ENCODE measurements at regions not wholly inside any gene's neighbourhood (a gene's known extent, or its start where the extent isn't known, plus 50 kb on each side); places are given as distances from the start of the nearest gene placed in this dataset.

DNA sequence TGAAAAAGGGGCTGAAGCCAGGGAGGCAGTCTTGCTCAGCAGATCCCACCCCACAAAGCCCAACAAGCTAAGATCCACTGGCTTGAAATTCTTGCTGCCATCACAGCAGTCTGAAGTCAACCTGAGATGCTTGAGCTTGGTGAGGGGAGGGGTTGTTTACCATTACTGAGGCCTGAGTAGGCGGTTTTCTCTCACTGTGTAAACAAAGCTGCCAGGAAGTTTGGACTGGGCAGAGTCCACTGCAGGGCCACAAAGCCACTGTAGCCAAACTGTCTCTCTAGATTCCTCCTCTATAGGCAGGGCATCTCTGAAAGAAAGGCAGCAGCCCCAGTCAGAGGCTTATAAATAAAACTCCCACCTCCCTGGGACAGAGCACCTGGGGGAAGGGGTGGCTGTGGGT is 746.1 kb upstream of the LRRC4C start:
- no peak for DNase-seq

DNA sequence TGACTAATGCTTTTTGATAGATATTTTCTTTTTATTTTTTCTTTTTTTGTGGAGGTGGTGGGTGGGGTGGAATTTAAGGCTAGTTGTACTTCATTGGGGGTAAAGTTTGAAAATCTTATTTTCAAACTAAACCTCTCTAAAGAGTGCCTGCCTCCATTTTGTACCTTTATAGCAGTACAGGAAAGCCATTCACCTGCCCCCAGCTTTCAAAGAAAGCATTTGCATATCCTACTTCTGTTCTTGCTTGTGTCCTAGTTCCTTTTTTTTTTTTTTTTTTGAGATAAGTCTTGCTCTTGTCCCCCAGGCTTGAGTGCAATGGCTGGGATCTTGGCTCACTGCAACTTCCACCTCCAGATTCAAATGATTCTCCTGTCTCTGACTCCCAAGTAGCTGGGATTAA is 766.2 kb upstream of the LRRC4C start:
- no peak for DNase-seq

DNA sequence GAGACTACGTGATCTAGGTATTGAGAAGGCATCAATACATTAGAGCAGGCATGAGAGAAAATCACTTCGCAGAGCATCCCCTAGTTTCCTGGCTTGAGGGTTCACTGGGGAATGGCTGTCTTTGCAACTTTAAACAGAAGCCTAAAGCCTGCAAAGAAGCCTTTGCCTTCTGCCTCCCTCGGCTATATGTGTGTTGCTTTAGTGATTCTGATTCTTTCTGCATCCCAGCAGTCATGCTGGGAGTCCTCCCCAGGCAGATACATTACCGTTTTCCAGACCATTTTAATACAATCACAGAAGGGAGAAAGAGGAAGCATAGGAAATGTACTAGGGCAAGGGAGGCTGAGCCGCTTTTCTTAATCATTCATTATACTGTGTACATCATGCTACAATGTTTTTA is 773.2 kb upstream of the LRRC4C start:
- no peak for DNase-seq

DNA sequence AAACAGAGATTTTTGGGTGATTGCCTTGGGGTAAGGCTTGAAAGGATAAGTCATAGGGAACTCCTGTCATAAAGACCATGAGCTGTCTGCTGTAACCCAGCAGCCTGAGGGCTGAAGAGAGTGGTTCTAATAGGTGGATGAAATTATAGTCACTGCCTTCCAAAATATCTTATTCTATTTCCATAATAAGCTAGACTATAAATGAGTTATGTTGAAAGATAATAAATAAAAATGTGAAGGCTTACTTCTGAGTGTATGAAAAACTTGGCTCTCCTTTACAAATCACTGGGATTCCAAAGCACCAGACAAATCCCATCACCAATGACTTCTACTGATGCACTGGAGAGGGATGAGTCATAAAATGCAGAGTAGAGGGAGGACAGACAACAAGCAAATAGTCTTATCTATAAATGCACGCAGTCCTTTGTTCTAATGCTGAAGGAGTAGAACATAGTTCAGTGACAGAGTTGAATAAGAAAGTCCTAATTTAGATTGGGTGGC is 775.0 kb upstream of the LRRC4C start:
- DNase-seq: no peak

DNA sequence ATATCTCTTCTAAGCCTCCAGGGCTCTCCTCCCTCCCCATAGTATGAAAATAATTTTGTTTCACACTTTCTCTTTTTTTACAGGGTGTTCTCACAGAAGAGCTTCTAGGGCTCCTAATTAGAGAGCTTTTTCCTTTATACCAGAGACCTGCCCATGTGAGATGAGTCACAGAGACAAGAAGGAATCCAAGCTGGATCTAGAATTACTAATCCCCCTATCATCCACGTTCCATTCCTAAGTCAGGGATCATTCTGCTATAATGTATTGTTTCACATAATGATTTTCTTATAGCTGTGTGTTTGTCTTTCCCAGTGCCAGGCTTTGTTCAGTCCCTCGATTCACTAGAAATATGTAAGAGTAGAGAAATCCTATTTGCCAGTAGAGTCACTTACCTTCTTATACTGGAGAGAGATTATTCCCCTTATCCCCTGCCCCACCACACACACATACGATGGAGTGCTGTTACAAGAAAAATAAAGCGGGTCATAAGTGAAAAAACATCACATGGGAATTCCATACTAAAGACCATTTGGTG is 778.3 kb upstream of the LRRC4C start:
- DNase-seq: no peak

DNA sequence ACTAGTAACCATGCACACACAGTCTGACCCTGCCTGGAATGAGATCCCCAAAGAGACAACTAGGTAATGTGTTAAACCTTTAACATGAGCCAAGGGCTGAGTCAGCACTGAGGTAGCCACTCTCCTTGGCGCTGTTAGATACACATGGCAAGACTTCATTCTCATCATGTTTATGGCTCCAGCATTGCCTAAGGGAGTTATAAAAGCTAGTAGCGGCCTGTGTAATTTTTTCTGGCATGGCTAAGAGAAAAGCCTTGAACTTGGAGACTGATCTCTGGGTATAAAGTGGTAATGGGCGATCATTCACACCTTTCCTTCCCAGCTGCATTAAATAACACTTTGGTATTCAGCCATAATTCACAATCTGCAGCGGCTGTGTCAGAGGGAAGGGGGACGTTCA is 779.7 kb upstream of the LRRC4C start:
- DNase-seq: no peak

DNA sequence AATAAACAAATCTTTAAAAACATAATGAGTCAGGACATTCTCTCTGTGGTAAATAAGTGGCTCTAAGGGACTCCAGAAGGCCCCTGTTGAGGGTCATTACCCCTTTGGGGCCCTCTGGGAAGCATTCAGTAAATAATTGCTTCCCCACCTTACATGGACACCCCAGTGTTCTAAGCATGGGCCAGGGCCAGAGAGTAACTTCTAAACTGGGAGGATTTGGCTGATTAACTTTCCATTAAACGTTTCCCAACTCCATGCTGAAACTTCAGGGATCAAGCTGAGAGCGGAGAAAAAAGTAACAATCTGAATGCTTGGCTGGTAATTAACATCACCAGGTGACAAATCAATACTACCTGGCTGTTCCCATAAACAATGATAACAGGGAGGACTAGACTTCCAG is 783.9 kb upstream of the LRRC4C start:
- no peak for DNase-seq

DNA sequence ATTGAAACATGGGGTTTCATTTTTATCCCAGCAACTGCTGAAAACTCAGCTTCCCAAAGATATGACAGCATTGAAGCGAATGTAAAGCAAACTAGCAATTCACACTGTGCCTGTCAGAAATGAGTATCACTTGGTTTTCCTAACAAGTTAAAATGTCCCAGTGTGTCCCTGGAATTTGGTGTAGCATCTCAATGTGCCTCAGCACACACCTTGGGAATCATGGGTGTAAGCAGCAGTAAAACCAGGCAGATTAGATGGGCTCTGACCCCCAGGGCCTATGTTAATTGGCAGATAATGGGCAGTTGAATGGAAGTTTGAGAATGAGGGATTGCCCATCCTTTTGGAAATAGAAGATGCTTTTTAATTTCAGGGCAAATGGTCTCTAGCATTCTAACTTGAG is 784.9 kb upstream of the LRRC4C start:
- no peak for DNase-seq

DNA sequence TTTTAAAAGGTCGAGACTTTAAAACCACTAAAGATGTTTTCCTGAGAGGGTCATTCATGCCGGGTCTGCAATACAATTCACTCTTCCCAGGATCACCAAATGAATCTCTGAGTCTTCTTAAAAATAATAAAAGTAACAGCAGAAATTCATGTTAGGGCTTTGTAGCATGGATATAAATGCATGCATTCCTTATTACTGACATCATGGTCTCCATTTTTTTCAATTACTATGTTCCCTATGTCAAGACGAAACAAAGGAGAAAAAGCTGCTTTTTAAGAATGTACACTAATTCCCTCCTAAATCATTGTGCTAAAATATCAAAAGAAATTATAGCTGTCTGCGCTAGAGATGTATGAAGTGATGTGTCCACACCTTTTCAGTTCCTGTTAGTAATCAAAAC is 789.9 kb upstream of the LRRC4C start:
- no peak for DNase-seq

DNA sequence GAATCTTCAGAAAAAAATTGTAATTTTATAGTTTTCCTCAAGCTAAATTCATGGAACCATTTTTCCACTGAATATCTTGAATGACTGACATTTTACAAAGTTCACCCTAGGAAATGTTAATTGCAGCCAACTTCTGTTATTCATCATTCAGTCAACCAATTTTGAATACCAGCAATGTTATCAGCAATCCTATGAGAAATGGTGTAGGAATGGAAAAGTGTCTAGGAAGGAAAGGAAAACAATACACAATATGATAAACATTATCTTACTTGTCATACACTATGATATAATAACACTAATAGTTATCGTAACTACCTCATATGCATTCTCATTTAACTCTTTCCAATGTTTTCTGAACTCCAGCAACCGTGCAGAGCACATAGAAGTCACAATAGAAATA is 790.5 kb upstream of the LRRC4C start:
- DNase-seq: no peak

DNA sequence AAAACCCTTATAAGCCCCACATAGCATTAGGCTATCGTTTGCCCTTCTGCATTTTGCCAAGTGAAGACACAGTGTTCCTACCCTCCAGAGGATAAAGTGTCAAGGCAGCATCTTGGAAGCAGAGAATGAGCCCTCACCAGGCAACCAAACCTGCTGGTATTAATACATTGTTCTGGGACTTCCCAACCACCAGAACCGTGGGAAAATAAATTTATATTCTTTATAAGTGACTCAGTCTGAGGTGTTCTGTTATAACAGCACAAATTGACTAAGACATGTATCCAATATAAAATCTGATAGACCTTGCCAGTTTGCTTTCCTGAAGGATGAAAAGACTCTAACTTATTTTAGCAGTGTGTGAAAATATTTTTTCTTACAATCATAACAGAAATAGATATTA is 792.5 kb upstream of the LRRC4C start:
- DNase-seq: no peak

DNA sequence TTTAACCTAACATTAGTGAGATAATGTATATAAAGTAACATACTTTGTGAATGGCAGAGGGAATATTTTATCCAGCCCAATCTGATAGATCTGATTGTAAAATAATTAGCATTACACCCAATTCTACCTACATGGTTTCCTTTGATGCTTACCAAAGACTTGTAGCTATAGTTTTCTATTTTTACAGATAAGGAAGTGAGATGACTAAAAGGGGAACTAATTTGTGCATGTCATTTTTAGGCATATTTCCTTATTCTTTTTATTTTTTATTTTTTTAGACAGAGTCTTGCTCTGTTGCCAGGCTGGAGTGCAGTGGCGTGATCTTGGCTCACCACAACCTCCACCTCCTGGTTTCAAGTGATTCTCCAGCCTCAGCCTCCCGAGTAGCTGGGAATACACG is 793.7 kb upstream of the LRRC4C start:
- DNase-seq: no peak

DNA sequence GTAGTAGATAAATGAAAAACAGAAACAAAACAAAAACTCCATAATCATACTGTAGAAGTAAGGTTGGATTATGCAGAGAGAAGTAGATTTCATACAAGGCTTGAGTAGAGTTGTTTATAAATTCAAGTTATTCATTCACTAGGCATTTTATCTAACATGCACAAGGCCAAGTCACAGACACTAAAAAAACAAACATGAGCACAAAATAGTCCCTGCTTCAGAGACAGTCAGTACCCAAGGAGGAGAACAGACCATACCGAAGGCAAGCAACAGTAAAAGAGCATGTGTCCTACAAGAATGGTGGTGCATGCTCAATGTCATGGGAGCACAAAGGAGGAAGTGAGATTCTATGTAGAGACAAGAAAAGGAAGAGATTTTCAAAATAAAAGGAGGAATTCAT is 796.5 kb upstream of the LRRC4C start:
- DNase-seq: no peak

DNA sequence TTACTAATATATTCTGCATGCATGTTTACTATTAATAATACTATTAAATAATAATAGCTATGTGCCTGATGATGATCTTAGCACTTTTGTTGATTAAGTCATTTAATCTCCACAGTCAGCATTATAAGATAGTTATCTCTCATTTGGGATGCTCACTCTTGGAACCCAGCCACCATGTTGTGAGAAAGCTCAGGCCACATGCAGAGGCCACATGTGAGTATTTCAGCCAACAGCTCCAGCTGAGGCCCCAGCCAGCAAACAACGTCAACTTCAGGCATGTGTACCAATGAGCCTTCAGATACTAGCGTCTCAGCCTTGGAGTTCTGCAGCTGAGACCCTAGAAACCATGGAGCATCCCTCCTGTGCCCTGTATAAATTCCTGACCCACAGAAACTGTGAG is 798.1 kb upstream of the LRRC4C start:
- no peak for DNase-seq

DNA sequence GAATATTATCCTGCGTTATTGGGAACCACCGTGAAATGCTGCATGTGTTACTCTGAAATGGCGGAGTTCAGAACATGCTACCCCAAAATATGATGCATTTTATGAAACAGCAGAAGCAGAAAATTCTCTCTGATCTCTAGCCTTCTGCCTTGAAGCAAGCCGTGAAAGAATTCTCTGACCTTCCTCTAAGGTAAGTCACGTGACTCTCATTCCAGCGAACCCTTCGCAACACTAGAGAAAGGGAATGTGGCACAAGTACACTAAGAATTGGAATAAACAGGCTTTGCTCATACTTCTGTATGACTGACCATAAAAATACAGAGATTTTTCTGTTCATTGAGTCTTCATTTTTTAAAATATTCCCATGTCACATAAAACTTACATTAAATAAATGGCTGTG is 805.6 kb upstream of the LRRC4C start:
- no peak for DNase-seq

DNA sequence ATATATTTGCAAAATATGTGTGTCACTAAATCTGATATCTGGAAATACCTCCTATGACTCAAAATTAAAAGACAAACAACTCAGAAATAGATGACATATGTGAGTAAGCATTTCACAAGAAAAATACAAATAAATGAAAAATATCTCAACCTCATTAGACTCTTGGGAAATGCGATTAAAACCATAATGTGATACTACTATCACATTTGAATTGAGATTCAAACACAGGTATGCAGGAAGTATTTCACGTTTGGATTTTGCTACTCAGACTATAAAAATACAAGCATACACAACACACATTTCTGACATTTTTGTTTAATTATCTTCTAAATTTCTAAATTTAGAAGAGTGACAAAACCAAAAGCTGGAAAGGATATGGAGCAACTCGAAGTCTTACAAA is 811.9 kb upstream of the LRRC4C start:
- DNase-seq: no peak

DNA sequence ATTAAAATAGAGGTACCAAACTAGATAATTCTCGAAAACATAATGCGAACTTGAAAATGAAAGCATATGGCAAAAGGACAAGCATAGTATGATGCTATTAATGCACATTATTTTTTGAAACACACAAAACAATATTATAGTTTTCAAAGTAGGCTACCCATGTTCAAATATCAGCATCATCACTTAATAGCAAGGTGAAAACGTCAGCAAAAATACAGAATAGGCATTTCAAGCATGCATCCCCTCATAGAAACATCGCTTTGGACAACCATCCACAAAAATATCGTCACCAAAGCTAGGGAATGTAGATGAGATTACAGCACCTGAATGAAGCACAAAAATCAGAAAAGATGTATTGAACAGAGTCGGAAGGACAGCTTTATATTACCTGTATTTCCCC is 814.5 kb upstream of the LRRC4C start:
- no peak for DNase-seq

DNA sequence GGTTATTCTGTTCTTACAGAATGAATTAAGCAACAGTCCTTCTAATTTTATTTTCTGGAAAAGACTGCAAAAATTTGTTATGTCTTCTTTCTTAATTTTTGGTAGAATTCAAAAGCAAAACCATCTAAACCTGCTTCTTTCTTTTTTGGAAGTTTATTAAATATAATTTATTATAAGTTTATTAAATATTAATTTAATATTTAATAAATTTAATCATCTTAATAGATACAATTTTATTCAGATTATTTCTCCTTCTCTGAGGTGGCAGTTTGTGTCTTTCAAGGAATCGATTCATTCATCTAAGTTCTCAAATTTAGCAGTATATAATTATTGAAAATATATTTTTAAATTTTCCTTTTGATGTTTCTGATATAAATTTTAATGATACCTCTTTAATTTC is 837.5 kb upstream of the LRRC4C start:
- no peak for DNase-seq

DNA sequence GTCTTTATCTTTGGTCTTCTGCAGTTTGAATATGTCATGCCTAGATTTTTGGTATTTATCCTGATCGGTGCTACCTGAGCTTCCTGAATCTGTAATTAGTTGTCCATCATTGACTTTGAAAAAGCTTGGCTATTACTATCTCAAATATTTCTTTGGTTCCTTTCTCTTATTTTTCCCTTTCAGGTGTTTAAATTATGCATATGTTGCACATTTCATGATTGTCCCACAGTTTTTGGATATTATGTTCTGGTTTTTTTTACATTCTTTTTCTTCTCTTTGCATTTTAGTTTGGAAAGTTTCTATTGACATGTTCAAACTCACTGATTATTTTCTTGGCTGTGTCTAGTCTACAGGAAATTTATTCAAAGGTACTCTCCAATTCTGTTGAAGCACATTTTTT is 840.3 kb upstream of the LRRC4C start:
- DNase-seq: no peak

DNA sequence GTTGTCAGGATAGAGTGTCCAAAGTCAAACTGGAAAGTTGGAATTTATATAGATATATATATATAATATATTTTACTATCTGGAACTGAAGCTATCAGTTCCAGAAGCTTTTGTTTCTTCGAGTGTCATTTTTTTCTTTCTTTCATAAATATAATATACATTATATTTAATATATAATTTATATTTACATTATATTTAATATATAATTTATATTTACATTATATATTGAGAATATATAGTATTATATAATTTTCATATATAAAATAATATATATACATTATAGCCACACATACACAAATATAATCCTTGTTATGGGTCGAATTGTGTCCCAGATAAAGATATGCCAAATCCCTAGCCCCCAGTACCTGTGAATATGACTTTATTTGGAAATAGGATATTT is 842.3 kb upstream of the LRRC4C start:
- no peak for DNase-seq

DNA sequence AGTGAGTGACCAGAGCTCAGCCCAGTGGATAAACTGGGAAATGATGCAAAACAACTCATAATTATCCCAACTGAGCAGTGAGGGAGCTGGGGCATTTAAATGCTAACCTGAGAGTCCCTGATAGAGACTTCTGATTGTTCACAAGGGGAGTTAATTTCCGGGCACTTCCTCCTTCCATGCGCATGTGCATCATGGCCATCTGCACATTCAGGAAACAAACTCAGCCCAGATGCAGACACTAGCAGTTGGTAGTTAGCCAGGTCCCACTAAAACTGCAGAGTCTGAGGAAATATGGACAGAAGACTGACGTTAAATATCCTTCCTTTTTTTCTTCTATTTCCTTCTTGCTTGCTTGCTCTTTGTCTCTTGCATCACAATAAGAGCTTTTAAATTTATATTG is 852.1 kb upstream of the LRRC4C start:
- DNase-seq: no peak

DNA sequence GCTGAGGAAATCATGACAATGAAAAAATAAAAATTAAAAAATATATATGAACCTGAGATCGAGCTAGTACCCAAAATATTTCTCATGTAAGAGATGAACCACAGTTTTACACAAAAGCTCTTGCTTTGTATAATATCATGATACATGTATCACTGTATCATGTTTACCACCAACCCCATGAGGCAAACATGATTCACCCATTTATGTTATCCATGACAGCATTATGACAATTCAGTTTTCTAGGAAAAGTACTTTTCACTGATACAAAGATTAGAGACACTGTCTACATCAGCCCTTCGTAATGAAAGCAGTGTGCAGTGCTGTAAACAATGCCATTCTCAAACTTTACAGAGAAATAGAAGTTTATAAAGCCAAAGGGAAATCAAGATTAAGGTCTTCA is 852.5 kb upstream of the LRRC4C start:
- no peak for DNase-seq

DNA sequence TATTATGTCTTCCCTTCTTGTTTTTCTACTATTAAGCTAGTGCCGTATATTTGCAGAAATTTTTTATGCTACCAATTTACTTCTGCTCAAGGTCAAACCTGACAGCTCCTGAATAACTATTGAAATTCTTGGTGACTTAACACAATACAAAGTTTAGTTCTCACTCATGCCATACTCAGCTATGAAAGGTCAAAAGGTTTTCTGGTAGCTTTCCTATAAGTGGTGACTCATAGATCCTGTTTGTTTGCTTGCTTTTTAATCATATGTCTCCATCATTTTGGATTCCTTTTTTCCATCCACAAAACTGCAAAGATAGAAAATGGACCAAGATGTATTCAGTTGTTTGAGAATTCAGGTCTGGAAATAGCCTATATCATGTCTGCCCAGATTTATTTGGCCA is 855.8 kb upstream of the LRRC4C start:
- no peak for DNase-seq

DNA sequence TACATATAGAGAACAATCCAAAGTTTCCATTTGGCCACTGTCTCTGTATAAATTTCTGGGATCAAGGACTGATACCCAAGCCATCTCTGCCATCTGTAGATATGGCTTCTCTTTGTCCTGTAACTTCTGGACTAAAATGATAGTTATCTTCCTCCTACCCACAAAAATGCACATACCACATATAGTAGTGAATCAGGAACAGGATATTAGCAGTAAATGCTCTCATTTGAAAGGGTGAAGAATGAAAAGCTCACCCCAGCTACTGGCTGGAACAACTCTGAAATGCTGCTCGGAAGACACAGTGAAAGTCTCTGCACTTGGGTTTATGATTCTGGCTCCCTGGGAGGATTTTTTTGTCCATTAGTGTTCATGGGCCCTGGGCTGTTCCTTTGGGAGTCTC is 856.4 kb upstream of the LRRC4C start:
- DNase-seq: no peak

DNA sequence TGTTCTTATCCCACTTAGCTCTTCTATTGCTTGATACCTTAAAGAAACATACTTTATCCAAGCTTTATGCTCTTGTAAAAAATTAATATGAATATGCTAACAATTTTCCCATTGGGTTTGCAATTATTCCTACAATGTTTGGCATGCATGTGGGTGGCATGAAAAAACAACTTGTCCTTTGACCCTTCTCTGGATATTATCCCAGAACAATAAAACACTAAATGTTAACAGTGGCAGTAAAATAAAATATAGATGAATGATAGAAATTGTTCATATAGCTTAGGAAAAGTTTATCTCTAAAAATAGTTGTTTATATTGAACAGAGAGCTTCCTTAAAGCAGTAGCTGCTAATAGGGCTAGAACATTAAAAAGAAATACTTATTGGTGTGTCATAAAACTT is 860.5 kb upstream of the LRRC4C start:
- DNase-seq: no peak

DNA sequence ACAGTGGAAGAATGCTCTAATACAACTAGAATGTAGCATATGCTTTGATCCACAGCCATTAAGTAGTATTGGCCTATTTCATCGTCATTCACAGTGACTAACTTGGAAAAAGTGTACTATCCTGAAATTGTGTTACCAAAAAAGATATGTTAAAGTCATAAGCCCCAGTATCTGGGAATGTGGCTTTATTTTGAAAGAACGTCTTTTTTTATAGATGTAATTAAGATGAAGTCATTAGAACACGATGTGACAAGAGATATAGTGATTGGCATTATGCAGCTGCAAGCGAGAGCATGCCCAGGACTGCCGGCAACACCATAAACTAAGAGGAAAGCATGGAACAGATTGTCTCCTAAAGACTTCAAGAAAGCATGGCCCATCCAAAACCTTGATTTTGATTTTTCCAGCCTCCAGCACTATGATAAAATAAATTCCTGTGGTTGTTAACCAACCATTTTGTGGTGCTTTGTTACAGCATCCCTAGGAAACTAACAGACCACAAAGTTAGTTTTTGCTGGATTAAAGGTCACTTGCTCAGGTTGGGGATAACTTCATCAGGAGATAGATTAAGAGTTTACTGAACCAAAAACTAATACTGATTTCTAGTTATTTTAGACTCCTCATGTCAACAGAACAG is 870.6 kb upstream of the LRRC4C start:
- DNase-seq: no peak
